ENCODE measurements at regions not wholly inside any gene's neighbourhood (a gene's known extent, or its start where the extent isn't known, plus 50 kb on each side); places are given as distances from the start of the nearest gene placed in this dataset.

- TF ChIP-seq TARDBP (CRISPR knock-in tag; IDR thresholded peaks at IDR 0.05), result 0 out of 2 replicates have a peak, but pooled peaks have one; percentile 71
- TF ChIP-seq ZNF546 (CRISPR knock-in tag; conservative IDR thresholded peaks at IDR 0.05), result no peak
- no peak for TF ChIP-seq PCBP1 (IDR thresholded peaks at IDR 0.05; ENCODE audit: borderline replicate concordance, low read depth, low read length)
- TF ChIP-seq ZNF556 (CRISPR knock-in tag; IDR thresholded peaks at IDR 0.05; ENCODE audit: borderline replicate concordance), result peak; percentile 52; the same call in 1 of the 2 replicates
- TF ChIP-seq NR1H2 (CRISPR knock-in tag; IDR thresholded peaks at IDR 0.05; ENCODE audit: borderline replicate concordance, low read depth), result no peak
- peak; percentile 60 for TF ChIP-seq SOX13 (IDR thresholded peaks at IDR 0.05)
- TF ChIP-seq SOX13 (CRISPR knock-in tag; conservative IDR thresholded peaks at IDR 0.05 in 1 of 2, IDR thresholded peaks at IDR 0.05 in 1 of 2), result peak in 1 of 2 experiments; percentile 79; a peak in 2 of 4 replicates
- no peak for TF ChIP-seq MLLT10 (CRISPR knock-in tag; IDR thresholded peaks at IDR 0.05)
- 0 out of 2 replicates have a peak, but pooled peaks have one; percentile 27 for TF ChIP-seq ELF3 (CRISPR knock-in tag; IDR thresholded peaks at IDR 0.05)
- no peak for TF ChIP-seq DDIT3 (CRISPR knock-in tag; IDR thresholded peaks at IDR 0.05)
- no peak for TF ChIP-seq ZNF879 (CRISPR knock-in tag; IDR thresholded peaks at IDR 0.05)
- no peak for TF ChIP-seq HOXA7 (CRISPR knock-in tag; IDR thresholded peaks at IDR 0.05)
- TF ChIP-seq GTF3A (CRISPR knock-in tag; conservative IDR thresholded peaks at IDR 0.05), result no peak
- no peak for TF ChIP-seq BCLAF1 (IDR thresholded peaks at IDR 0.05)
- peak; percentile 85 for TF ChIP-seq ZFY (CRISPR knock-in tag; IDR thresholded peaks at IDR 0.05)
- no peak for TF ChIP-seq ZNF841 (CRISPR knock-in tag; IDR thresholded peaks at IDR 0.05; ENCODE audit: borderline replicate concordance)
- TF ChIP-seq ZNF816 (CRISPR knock-in tag; IDR thresholded peaks at IDR 0.05; ENCODE audit: borderline replicate concordance), result no peak
- peak; percentile 93; the same call in 1 of the 2 replicates for TF ChIP-seq AHDC1 (CRISPR knock-in tag; IDR thresholded peaks at IDR 0.05; ENCODE audit: borderline replicate concordance)
Measured at GRCh38 chr1:56331892-56332567, 247.3 kb downstream of the PLPP3 start (continued).
